ENCODE measurements at regions not wholly inside any gene's neighbourhood (a gene's known extent, or its start where the extent isn't known, plus 50 kb on each side); places are given as distances from the start of the nearest gene placed in this dataset.

- TF ChIP-seq CTCF (optimal IDR thresholded peaks at IDR 0.05 in 1 of 3, IDR thresholded peaks at IDR 0.05 in 1 of 3, conservative IDR thresholded peaks at IDR 0.05 in 1 of 3; ENCODE audit: extremely low read depth in 1 of 3, insufficient read depth in 2 of 3, low read length in 3 of 3) (no peak), EZH2 (IDR thresholded peaks at IDR 0.05; ENCODE audit: low read length) (no peak)
These were observed 94.1 kb downstream of the RPE65 start for GRCh38 chr1:68355614-68356013.
